DMS79 (cell line): ENCODE measurements at regions not wholly inside any gene's neighbourhood (a gene's known extent, or its start where the extent isn't known, plus 50 kb on each side); places are given as distances from the start of the nearest gene placed in this dataset.

ENCODE experiments used
- DNase-seq: peaks from one replicate; lab custom pipeline; 2025; lab: John Stamatoyannopoulos, UW

DNA sequence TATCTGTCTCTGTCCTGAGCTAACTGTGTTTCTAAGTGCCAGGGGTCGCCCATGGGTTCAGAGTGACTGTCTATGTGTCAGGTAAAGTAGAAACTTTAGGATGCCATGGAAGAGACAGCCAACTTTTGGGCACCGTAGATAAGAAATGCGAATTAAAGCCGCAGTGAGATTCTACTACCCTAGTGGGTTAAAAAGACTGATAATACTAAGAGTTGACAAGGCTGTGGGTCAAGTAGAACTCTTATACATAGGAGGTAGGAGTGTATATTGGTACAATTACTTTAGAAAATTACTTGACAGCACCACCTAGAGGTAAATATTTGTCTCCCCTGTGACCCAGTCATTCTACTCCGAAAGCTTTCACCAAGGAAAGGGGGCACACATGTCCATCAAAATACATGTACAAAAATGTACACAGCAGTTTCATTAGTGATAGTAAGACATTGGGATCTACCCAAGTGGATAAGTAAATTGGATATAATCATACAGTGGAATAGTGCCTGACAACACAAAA is 371.3 kb downstream of the SLC4A3 start:
- DNase-seq = no peak

DNA sequence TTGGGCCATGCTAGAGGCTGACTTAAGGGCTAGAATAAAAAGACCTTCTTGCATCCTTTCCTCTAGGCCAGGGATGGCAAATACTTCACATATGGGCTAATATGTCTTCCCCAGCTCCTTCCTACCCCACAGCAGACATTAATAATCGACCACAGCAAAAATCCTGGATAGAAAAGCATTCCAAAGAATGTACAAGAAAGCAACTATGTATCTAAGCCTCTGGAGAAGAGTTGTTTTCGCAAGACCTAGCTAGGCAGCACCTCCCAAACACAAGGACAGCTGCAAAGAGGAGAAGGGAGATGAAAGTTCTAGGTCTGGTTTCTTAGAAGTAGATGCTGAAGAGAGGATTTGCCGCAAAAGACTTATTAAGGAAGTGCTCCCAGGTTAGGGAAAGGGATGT is 372.6 kb downstream of the SLC4A3 start:
- no peak for DNase-seq

DNA sequence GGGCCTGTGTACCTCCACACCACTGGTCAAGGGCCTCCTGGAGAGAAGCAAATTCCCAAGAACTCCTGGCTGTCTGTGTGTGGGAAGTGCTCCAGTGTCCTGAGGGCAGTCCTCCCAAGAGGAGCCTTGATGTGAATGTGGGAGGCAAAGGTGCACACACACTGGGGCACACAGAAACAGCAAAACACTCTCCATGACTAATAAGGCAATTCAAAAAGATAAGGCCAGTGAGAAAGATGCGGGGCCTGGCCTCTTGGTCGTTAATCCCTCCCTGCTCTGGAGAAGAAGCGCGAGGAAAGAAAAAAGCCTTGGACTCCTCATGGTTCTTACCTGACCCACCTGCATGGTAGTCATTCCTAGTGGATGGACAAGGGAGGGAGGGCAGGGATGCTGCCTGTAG is 373.2 kb downstream of the SLC4A3 start:
- DNase-seq = no peak

DNA sequence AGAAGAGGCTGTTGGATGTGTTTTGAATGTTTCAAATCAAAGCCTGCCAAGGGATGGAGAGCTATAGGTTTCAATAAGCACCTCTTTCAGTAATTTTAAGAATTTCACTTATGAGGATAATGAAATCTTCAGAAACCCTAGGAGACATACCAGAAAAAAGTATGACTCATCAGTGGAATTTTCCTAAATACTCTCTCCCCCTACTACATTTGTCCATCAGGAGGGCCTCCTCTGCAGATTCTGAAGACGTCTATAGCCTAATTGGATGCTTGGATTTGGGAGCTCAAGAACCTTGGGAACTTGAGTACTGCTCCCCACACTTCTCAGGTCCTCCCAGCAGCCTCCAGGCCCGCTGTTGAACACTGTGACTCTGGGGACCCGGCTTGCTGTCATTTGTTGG is 374.3 kb downstream of the SLC4A3 start:
- DNase-seq = no peak

DNA sequence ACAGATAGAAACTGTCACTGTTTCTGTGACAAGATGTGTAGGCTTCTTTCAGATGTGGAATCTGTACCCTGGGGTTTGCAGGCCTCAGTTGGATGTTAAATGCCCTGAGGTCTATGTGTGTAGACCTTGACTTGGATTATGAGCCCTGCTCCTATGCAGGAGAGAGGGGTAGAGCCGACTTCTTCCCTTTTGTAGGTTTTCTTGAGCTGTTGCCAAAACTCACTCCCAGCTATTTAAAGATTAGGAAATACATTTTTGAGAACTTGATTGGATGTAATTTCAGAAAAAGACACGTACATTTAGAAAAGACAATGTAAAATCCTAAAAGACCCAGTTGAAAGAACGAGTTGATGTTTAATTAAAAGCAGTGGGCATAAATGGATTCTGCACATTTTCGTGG is 374.8 kb downstream of the SLC4A3 start:
- no peak for DNase-seq

DNA sequence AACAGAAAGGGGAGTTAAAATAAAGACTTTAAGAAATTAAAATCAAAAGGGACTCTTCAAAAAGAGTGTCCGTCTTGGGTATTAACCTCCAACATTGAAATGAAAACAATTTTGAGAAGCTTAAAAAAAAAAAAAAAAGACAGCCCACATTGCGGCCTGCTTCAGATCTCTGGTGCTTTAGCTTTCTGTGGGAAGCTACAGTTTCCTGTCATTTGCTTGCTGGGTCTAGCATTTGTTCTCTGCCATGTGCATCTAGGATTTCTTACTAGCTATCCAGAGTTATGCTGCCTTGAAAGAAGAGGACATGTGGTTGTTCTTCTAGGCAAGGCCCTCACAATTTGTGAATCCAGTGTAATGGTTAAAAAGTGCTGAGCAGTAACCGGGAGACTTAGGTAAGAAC is 375.3 kb downstream of the SLC4A3 start:
- no peak for DNase-seq

DNA sequence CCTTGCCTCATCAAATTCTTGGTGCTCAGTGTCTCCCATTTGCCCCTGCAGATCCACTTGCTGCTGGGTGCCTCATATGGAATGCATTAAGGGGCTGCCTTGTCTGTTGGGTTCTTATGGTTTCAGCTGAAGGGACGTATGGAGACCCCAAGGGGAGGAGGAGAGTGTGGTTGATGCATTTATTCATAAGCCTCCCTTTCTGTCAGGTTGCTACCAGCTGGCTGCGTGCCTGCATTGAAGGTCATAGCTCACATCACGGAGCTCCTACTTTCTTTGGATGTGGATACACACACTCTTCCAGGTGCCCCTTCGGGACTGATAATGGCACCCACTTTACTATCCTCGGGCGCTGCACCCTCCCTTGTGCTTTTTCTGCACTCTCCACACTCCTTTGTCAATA is 377.9 kb downstream of the SLC4A3 start:
- no peak for DNase-seq

DNA sequence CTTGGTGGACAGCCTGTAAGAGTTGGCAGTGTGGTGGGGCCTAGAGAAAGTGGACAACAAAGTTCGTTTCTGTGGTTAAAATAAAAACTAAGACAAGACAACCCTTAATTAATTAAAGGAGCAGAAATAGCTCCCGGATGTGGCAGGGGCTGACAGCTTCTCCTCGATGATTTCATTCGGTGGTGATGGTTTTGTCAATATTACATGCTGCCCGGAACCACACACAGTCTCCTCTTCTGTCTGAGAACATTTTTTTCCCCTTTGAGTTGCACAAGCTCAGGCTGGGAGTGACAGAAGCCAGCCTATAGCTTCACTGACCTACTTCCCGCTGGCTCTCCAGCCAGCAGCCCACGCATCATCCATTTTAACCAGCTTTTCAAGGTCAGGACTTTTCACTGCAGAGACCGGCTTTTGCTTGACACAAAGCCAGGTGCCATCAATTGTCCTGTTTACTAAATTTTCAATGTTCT is 378.8 kb downstream of the SLC4A3 start:
- DNase-seq = no peak

DNA sequence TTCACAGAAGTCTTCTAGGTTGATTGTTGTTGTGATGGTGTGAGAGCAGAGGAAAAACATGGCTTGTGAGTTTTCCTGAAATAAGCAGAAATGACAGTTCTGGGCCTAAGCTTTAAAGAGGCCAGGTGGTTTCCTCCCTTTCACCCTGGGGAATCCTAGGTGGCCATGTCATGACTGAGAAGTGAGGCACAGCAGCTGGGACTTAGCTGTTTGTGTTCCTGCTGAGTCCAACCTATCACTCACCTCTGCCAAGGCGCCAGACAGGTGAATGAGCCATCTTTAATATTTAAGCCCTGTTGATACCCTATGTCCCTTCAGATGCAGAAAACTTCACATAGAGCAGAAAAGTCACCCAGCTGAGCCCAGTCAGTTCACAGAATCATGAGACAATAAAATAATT is 384.4 kb downstream of the SLC4A3 start:
- DNase-seq = no peak

DNA sequence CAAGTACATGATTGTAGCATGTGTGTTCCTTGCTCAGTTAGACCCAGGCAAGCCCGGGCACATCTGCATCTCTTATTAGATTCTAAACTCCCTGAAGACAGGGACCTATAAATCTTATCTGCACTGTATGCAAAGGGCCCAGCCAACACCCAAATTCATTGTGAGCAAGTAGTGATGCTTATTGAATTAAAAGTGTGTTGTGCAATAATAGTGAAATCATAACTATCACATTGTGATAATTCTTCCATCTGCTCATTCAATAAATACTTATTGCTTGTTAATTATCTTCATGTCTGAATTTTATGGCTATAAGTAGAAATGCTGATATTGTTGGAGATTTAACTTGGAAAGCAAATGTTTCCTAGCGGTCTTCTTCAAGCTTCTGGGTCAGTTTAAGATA is 387.5 kb downstream of the SLC4A3 start:
- no peak for DNase-seq

DNA sequence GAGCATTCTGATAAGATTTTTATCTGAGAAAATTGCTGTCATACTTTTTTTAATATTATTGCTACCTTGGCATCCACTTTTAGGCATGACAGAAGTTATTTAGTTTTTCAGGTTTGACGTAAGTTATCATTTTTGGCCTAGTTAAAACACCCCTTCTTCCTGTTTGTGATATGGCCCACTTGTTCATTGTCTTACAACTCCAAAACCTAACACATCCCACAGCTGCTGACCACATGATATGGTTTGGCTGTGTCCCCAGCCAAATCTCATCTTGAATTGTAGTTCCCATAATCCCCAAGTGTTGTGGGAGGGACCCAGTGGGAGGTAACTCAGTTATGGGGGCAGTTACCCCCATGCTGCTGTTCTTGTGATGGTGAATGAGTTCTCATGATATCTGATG is 388.1 kb downstream of the SLC4A3 start:
- DNase-seq = no peak

DNA sequence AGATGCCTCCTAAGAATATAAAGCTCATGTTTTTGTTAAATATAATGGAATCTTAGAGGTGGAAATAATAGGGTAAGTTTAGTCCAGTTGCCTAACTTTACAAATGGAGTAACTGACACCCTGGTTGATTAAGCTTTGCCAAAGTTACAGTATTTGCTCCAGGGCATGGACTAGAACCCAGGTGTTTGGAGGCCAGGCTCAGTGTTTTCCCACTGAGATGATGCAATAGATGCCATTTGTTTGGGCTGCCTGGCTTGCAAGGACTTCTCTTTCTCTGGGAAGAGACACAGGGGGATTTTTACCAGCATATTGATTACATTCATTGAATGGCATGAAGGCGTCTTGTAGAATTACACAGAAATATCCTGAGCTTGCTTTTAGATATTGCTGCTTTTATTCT is 397.8 kb downstream of the SLC4A3 start:
- DNase-seq = no peak

DNA sequence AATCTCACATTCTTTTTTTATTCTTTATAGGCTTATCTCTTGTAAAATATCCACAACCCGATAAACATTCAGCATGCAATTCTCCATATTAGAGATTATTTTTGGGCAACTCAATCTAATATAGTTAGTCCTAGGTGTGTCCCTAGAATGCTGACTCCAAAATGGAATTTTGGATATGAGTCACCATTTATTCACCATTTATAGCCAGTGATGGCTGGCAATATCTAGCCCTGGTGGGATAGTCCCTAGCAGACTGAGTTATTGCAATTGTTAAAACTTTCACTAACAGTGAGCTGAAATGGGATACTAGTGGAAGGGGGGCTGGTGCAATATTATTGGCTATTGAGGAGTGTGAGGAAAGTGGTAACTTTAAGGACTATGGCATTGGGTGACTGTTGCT is 401.6 kb downstream of the SLC4A3 start:
- no peak for DNase-seq

DNA sequence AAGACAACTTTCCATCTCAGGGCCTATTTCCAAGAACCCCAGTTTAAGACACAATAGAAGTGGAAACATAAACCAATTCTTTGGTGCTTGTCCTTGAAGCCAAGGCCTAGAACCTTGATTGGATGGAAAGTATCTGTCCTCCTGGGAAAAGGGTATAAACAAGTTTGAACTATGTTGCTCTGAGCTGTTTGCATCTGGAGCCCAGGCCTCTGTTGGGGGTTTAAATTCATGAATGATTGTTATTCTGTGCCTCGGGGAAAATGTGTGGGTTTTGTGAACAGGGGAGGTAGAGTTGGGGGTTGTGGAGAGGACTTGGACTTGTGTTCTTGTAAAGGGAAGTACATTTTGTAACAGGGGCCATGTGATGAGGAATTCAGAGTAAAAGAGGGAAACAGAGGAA is 406.1 kb downstream of the SLC4A3 start:
- DNase-seq = no peak

DNA sequence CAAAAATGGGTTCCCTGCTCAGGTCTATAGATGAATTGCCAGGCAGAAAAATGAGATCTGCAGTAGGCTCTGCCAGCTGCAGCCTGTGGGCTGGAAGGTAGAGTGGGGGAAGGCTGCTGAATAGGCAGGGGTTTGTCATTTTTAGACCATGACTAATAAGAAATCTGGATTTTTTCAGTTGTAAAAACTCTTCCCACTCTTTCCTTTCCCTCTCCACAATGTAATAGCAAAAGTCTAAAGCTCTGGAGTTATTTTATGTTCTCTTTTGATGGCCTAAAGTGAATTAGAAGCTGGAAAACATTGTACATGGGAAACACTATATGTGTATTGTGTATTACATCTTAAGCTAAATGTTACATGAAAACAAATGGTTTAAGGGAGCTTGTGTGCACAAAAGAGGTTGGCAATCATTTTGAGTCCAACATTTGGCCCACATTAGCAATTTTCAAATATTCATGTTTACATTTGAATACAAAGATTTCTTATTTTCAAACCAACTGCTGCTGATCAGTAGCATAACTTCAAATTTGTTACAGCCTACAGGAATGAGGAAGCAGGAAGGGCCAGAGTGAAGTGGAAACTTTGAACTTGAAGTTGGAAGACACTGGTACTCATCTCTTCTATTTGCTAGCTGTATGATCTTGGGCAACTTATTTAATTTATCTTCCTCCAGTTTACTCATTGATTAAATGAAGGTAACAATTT is 407.1 kb downstream of the SLC4A3 start:
- no peak for DNase-seq

DNA sequence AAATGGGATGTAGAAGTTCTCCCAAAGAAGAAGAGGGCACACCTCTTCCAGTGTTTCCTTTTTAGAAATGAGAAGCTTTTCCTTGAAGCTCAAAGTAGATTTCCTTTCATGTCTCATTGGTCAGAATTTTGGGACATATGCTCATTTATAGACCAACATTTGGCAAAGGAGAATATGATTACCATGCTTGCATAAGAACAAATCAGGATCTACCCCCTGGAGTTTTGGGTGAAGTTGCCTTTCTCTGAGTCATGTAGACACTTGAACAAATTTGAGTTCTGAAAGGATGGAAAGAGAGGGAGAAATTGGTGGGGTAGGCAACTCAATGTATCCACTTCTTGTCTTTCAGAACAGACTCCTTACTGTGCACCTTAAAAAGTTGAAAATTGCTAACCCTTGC is 409.0 kb downstream of the SLC4A3 start:
- no peak for DNase-seq

DNA sequence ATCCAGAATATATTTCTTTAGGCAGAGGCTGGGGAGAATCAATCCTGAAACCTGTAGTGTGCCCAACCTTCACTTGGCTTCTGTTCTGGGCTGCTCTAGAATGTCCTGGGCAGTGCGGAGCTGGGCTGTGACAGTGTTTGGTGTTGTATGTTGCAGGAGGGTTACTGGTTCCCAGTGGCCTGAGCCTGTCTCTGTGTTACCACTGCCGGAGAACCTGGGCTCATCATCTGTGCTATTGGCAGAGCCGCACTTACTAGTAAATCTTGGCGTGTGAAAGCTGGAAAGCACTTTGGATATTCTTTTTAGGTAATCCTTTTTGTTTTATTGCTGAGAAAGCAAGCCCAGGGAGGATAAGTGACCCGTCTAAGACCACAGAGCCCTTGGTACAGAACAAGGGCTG is 412.9 kb downstream of the SLC4A3 start:
- DNase-seq = no peak

DNA sequence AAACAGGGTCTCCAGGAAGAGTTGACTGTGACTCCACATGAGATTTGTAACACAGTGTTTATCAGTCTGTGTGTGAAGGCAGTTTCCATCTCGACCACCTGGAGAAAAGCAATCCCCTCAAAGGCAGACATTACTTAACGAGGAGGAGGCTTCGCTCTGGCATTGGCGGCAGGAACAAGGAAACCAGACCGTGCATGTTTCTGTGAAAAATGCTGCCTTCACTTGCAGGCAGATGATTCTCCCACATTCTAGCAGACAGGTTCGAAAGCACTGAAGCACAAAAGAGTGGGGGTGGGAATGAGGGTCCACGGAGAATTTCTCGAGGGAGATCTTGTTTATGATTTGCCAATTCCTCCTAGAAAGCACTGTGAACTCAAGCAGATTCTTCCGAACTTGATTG is 414.0 kb downstream of the SLC4A3 start:
- no peak for DNase-seq

DNA sequence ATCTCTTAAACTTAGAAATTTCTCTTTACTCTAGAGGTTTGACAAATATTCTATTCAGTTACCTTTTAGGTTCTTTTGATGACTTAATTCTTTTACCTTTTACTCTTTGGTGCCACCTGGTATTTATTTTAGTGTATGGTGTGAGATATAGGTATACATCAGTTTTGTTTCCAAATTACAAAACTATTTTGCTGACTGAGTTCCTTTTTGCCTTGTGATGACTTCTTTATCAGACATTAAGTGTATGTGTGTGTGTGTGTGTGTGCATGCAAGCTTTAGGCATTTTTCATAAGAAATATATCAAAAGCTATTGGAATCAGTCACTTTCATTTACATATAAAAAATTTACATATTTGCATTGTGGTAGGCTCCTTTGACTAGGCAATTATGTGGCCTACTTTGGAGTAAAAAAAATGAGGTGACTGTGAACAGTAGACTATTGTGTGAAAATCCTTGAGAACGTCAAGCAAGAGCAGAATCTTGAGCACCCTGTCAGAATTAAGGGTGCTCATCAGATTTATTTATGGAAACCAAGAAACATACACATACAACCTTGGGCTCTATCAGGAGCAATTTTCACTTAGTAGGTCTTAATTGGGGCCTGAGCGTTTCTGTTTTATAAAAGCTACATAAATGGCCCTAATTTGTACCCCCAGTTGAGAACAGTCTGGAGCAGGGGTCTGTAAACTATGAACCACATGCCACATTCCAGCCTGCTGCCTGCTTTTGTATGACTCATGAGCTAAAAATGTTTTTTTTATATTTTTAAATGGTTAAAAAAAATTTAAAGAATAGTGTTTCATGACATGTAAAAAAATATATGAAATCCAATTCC is 415.9 kb downstream of the SLC4A3 start:
- DNase-seq = peak; percentile 15

DNA sequence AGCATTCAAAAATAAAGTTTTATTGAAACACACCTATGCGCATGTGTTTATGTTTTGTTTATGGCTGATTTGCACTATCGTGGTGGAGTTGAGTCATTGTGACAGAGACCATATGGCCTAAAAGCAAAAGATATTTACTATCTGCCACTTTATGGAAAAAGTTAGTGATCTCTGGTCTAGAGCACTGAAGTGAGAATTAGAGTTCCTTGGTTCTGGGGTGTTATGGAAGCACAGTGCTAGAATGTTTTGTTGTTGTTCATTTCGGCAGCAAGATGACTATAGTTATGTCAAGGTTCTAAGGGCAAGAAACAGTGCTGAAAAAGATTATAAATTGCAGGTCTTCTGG is 416.5 kb downstream of the SLC4A3 start:
- DNase-seq = no peak

DNA sequence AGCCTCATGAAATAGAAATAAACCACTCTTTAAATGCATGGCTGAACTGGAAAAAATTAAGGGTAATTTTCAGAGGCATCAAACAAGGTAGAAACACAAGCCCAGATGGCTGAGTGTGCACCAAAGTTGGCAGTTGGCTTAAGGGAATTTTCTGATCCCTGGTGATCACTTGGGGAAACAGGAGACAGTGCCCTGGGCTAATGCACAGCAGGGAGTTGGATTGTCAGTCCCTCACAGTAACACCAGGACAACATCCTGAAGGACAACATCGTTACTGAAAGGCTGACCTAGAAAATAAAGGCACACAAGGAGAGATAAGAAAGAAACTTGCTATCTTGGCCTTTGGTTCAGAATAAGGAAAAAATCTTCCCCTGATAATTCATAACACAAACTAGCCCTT is 417.0 kb downstream of the SLC4A3 start:
- DNase-seq = no peak

DNA sequence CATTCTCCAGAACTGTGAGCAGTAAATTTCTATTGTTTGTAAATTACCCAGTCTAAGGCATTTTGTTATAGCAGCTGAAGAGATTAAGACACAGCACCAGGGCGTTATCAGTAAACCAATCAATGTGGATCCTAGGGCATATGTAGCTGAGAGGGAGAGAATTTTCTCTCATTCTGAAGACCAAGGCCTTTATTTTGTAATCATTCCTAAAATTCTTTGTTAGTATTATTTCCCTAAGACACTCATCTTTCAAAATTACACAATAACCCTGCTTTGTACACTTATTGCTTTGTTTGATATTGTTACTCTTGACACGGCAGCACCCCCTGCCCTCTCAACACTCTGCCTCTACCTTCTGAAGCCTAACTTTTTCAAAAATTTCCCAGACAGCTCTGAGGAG is 419.1 kb downstream of the SLC4A3 start:
- no peak for DNase-seq

DNA sequence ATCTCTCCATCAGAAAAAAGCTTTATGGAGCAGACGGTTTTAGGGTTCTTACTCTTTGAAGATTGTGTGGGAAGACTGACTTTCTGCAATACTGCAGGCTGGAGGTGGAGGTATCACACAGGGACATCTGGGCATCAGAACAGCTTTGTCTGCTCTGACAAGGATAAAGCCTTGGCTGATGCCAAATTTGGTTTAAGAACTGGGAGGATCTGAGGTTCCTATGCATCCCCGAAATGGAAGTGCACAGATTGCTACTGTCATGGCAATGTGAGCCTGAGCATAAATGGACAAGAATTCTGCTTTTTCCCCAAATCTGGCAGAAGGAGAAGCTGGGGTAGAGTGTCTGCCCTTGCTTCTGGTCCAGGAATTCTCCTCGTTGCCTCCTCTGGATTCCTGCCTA is 424.3 kb downstream of the SLC4A3 start:
- no peak for DNase-seq

DNA sequence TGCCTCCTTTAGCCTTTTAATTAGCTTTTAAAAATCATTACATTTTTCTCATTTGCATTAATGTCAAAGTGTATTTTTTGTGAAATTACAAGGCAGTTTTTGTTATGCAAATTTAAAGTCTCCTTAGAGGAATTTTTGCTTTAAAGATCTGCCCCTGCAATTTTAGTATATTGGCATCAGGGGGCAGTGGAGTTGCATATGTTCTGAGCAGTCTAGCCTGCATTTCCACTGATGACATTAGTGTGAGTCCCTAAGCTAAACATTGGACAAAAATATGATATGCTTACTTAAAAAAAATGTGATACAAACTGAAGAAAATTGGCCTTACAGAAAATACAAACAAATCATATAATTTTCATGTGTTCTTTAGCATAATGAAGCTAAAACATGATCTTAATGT is 426.5 kb downstream of the SLC4A3 start:
- DNase-seq = no peak
